ENCODE measurements at regions not wholly inside any gene's neighbourhood (a gene's known extent, or its start where the extent isn't known, plus 50 kb on each side); places are given as distances from the start of the nearest gene placed in this dataset.
"Not testable (repeated sequence)": the region's sequence is repeated elsewhere in the genome, so short reads cannot be mapped to it uniquely, and the experiment has no call there.

- H3K27me3 ChIP-seq (ENCODE audit: control insufficient read depth in 2 of 2, insufficient read depth in 2 of 2, low read length in 2 of 2): peaks cover 0 to 6% of the 10 kb centered on the region in 2 experiments
- dilution Hi-C loops (cut with MboI; ENCODE audit: extremely low pct_ligation_motif_present, low sequenced_read_pairs): no loop called here
- H3K4me2 ChIP-seq (ENCODE audit: insufficient read depth, low read length): no peak overlapping the region
- H3K9me3 ChIP-seq (replicated peaks; ENCODE audit: control insufficient read depth, insufficient read depth, low read length): no peaks in the 10 kb centered on the region
- no peaks in the 10 kb centered on the region for H3K4me1 ChIP-seq (ENCODE audit: control insufficient read depth, extremely low read depth, insufficient read depth, low read length)
- intact Hi-C loops (cut with micrococcal nuclease): no loop called here
- DNase-seq (ENCODE audit: low read depth, low spot score) (no peak), FAIRE-seq (no peak)
- ChIA-PET CTCF (no interaction called here), POLR2A (no interaction called here)
- no peak overlapping the region for H3K27ac ChIP-seq (ENCODE audit: insufficient read depth, low read depth, low read length)
- H3K9ac ChIP-seq (replicated peaks; ENCODE audit: extremely low read depth, insufficient read depth, low read length): no peak overlapping the region
- H3K79me2 ChIP-seq (ENCODE audit: control insufficient read depth, insufficient read depth, low read length): no peaks in the 10 kb centered on the region
- no peak overlapping the region for H2AFZ ChIP-seq (ENCODE audit: low read depth, low read length)
- H3K4me3 ChIP-seq (replicated peaks in 1 of 3; ENCODE audit: insufficient read depth in 1 of 3, low read depth in 1 of 3, low read length in 3 of 3): no peak overlapping the region
- BruUV-seq (replicated peaks): no TSS peak
- no peaks in the 10 kb centered on the region for H3K9me1 ChIP-seq (replicated peaks; ENCODE audit: control insufficient read depth, extremely low read depth, insufficient read depth, low read length)
- no peaks in the 10 kb centered on the region for H3K36me3 ChIP-seq (ENCODE audit: control insufficient read depth in 2 of 2, extremely low read depth in 1 of 2, insufficient read depth in 2 of 2, low read length in 2 of 2)
- no peak for TF ChIP-seq FOS (IDR thresholded peaks at IDR 0.05; ENCODE audit: borderline replicate concordance, insufficient read depth, low read length)
- TF ChIP-seq POLR2A (IDR thresholded peaks at IDR 0.05; ENCODE audit: low read depth, low read length): no peak
- no peaks in the 10 kb centered on the region for H4K20me1 ChIP-seq (replicated peaks; ENCODE audit: control insufficient read depth, extremely low read depth, insufficient read depth, low read length)
Observed at GRCh38 chr2:230631470-230631869, 81.2 kb upstream of the CAB39 start.

GRCh38 chr2:230634146-230634545 lies 78.5 kb upstream of the CAB39 start:
- no peak overlapping the region for H2AFZ ChIP-seq (ENCODE audit: low read depth, low read length)
- no peaks in the 10 kb centered on the region for H3K36me3 ChIP-seq (ENCODE audit: control insufficient read depth in 2 of 2, extremely low read depth in 1 of 2, insufficient read depth in 2 of 2, low read length in 2 of 2)
- BruUV-seq (replicated peaks): no TSS peak
- H3K27me3 ChIP-seq (ENCODE audit: control insufficient read depth in 2 of 2, insufficient read depth in 2 of 2, low read length in 2 of 2): no peaks in the 10 kb centered on the region
- H3K9ac ChIP-seq (replicated peaks; ENCODE audit: extremely low read depth, insufficient read depth, low read length): no peak overlapping the region
- no peaks in the 10 kb centered on the region for H4K20me1 ChIP-seq (replicated peaks; ENCODE audit: control insufficient read depth, extremely low read depth, insufficient read depth, low read length)
- ChIA-PET CTCF (no interaction called here), POLR2A (no interaction called here)
- DNase-seq (ENCODE audit: low read depth, low spot score): no peak
- H3K79me2 ChIP-seq (ENCODE audit: control insufficient read depth, insufficient read depth, low read length): no peaks in the 10 kb centered on the region
- dilution Hi-C loops (cut with MboI; ENCODE audit: extremely low pct_ligation_motif_present, low sequenced_read_pairs): no loop called here
- intact Hi-C loops (cut with micrococcal nuclease): no loop called here
- H3K4me1 ChIP-seq (ENCODE audit: control insufficient read depth, extremely low read depth, insufficient read depth, low read length): no peaks in the 10 kb centered on the region
- H3K4me3 ChIP-seq (replicated peaks in 1 of 3; ENCODE audit: insufficient read depth in 1 of 3, low read depth in 1 of 3, low read length in 3 of 3): no peak overlapping the region
- TF ChIP-seq FOS (IDR thresholded peaks at IDR 0.05; ENCODE audit: borderline replicate concordance, insufficient read depth, low read length) (no peak), JUN (IDR thresholded peaks at IDR 0.05; ENCODE audit: borderline replicate concordance, insufficient read depth, insufficient read length, low read depth) (no peak), GATA2 (IDR thresholded peaks at IDR 0.05; ENCODE audit: insufficient read depth, insufficient read length, low read depth, low read length) (no peak), EZH2 (IDR thresholded peaks at IDR 0.05; ENCODE audit: borderline replicate concordance, low read depth, low read length, severe bottlenecking) (no peak), POLR2A (IDR thresholded peaks at IDR 0.05; ENCODE audit: low read depth, low read length) (no peak), CTCF (IDR thresholded peaks at IDR 0.05; ENCODE audit: extremely low read depth in 1 of 2, insufficient read depth in 1 of 2, low read depth in 1 of 2, low read length in 2 of 2) (no peak), MYC (IDR thresholded peaks at IDR 0.05; ENCODE audit: low read depth, low read length) (no peak), MAX (IDR thresholded peaks at IDR 0.05; ENCODE audit: insufficient read depth, insufficient read length) (no peak), POLR2AphosphoS5 (IDR thresholded peaks at IDR 0.05; ENCODE audit: insufficient read depth, low read depth, low read length) (no peak)
- FAIRE-seq: no peak
- no peaks in the 10 kb centered on the region for H3K9me1 ChIP-seq (replicated peaks; ENCODE audit: control insufficient read depth, extremely low read depth, insufficient read depth, low read length)
- no peaks in the 10 kb centered on the region for H3K9me3 ChIP-seq (replicated peaks; ENCODE audit: control insufficient read depth, insufficient read depth, low read length)
- no peak overlapping the region for H3K4me2 ChIP-seq (ENCODE audit: insufficient read depth, low read length)
- no peak overlapping the region for H3K27ac ChIP-seq (ENCODE audit: insufficient read depth, low read depth, low read length)

- DNase-seq (ENCODE audit: low read depth, low spot score); H3K4me1 ChIP-seq (ENCODE audit: control insufficient read depth, extremely low read depth, insufficient read depth, low read length); H3K36me3 ChIP-seq (ENCODE audit: control insufficient read depth in 2 of 2, extremely low read depth in 1 of 2, insufficient read depth in 2 of 2, low read length in 2 of 2); POLR2A ChIA-PET; H3K27me3 ChIP-seq (ENCODE audit: control insufficient read depth in 2 of 2, insufficient read depth in 2 of 2, low read length in 2 of 2); H4K20me1 ChIP-seq (replicated peaks; ENCODE audit: control insufficient read depth, extremely low read depth, insufficient read depth, low read length); H3K4me3 ChIP-seq (replicated peaks in 1 of 3; ENCODE audit: insufficient read depth in 1 of 3, low read depth in 1 of 3, low read length in 3 of 3); intact Hi-C loops (cut with micrococcal nuclease); H3K4me2 ChIP-seq (ENCODE audit: insufficient read depth, low read length); H3K9me3 ChIP-seq (replicated peaks; ENCODE audit: control insufficient read depth, insufficient read depth, low read length); FAIRE-seq; H2AFZ ChIP-seq (ENCODE audit: low read depth, low read length); BruUV-seq (replicated peaks); H3K79me2 ChIP-seq (ENCODE audit: control insufficient read depth, insufficient read depth, low read length); H3K9me1 ChIP-seq (replicated peaks; ENCODE audit: control insufficient read depth, extremely low read depth, insufficient read depth, low read length); dilution Hi-C loops (cut with MboI; ENCODE audit: extremely low pct_ligation_motif_present, low sequenced_read_pairs); H3K9ac ChIP-seq (replicated peaks; ENCODE audit: extremely low read depth, insufficient read depth, low read length); H3K27ac ChIP-seq (ENCODE audit: insufficient read depth, low read depth, low read length): not testable (repeated sequence)
- CTCF ChIA-PET: interaction anchor here (0.6 kb wide), 1 partner anchor 10 kb away, joined by 3 read pairs; no protein-coding TSS in a partner anchor
Observed at GRCh38 chr2:230634721-230635313, 77.8 kb upstream of the CAB39 start.
